HepG2 (cell line): ENCODE measurements at regions not wholly inside any gene's neighbourhood (a gene's known extent, or its start where the extent isn't known, plus 50 kb on each side); places are given as distances from the start of the nearest gene placed in this dataset.

Experiments used
- ATAC-seq: fragments of 200-7000 bp; cut with Tn5 transposase; 3 replicates; pipeline ENCODE4 v1.9.1; 2020; ENCODE audit warnings: mild to moderate bottlenecking, moderate library complexity
- BruUV-seq: library from RNA; stranded (reverse); fragments of 400-500 nt; replicated peaks from 2 replicates; lab custom pipeline; 2021; lab: Mats Ljungman, UMichigan
- CTCF ChIA-PET: fragments of 300-600 bp; formaldehyde crosslinking; extraction: SDS; loops from one replicate; lab custom pipeline; 2021; ENCODE audit warnings: low total read pairs, inconsistent platforms, low intra/inter-chr PET ratio; lab: Yijun Ruan, JAX
- POLR2A ChIA-PET: fragments of 350-600 bp; sonication (Branson Sonifier 250); formaldehyde crosslinking; loops from one replicate; lab custom pipeline; 2020; ENCODE audit warnings: antibody characterized with exemption, inconsistent platforms; lab: Yijun Ruan, JAX
- DNase-seq: peaks from one replicate; pipeline ENCODE4 v3.0.0-alpha.2; 2015; ENCODE audit warnings: low spot score
- FAIRE-seq: peaks from 3 replicates; lab custom pipeline; 2011; peaks lifted over from hg19 to GRCh38; lab: Jason Lieb, UNC
- H2AFZ ChIP-seq: one replicate; pipeline ENCODE4 v1.6.1; 2011; ENCODE audit warnings: low read length, inconsistent platforms
- H3K27ac ChIP-seq: fragments of 300-600 bp; 3 replicates; pipeline ENCODE4 v1.8.0; 2011; ENCODE audit warnings: mixed run types, mild to moderate bottlenecking, mixed read lengths, low read length, inconsistent platforms; ENCODE audit not compliant: insufficient read depth; ENCODE audit errors: extremely low read length
- H3K27me3 ChIP-seq, 2 experiments: fragments of 200-600 bp in 1 of 2; 2 replicates in 1 of 2; 3 replicates in 1 of 2; pipeline versions ENCODE4 v1.6.0 to v1.8.0; 2011; ENCODE audit warnings: low read length in 2 of 2, mild to moderate bottlenecking in 2 of 2, moderate library complexity in 2 of 2, inconsistent platforms in 1 of 2; ENCODE audit not compliant: insufficient read depth in 2 of 2, control insufficient read depth in 1 of 2
- H3K36me3 ChIP-seq, 2 experiments: fragments of 200-600 bp in 1 of 2; replicated peaks in 1 of 2; 2 replicates in 1 of 2; 3 replicates in 1 of 2; pipeline versions ENCODE4 v1.5.1 to v1.8.0; 2011; ENCODE audit warnings: low read length in 2 of 2, inconsistent platforms in 1 of 2; ENCODE audit not compliant: insufficient read depth in 2 of 2, control insufficient read depth in 1 of 2
- H3K4me1 ChIP-seq: 2 replicates; pipeline ENCODE4 v1.5.1; 2012; ENCODE audit warnings: low read length, inconsistent platforms; ENCODE audit not compliant: insufficient read depth
- H3K4me2 ChIP-seq: 2 replicates; pipeline ENCODE4 v1.6.0; 2011; ENCODE audit warnings: low read depth, low read length, inconsistent platforms
- H3K4me3 ChIP-seq, 3 experiments: fragments of 200-600 bp in 1 of 3; sonication (generic), shearing (Covaris generic) in 1 of 3; replicated peaks in 1 of 3; 2 replicates each; pipeline ENCODE4 v1.5.1; 2011 to 2016; ENCODE audit warnings: low read length in 3 of 3, inconsistent platforms in 2 of 3, low read depth in 2 of 3, mild to moderate bottlenecking in 2 of 3, control low read depth in 1 of 3, mixed read lengths in 1 of 3; ENCODE audit not compliant: insufficient read depth in 1 of 3
- H3K79me2 ChIP-seq: one replicate; pipeline ENCODE4 v1.6.1; 2011; ENCODE audit warnings: low read length, inconsistent platforms; ENCODE audit not compliant: insufficient read depth
- H3K9ac ChIP-seq: 2 replicates; pipeline ENCODE4 v1.6.0; 2011; ENCODE audit warnings: mild to moderate bottlenecking, low read depth, low read length, inconsistent platforms; ENCODE audit not compliant: insufficient read depth
- H3K9me3 ChIP-seq: 2 replicates; pipeline ENCODE4 v1.5.1; 2012; ENCODE audit warnings: mild to moderate bottlenecking, low read length
- H4K20me1 ChIP-seq: 2 replicates; pipeline ENCODE4 v1.6.0; 2011; ENCODE audit warnings: inconsistent platforms, mild to moderate bottlenecking, low read length, moderate library complexity; ENCODE audit not compliant: insufficient read depth
- HHEX ChIP-seq: IDR thresholded peaks from 2 replicates; pipeline ENCODE4 v1.6.1; 2016; ENCODE audit warnings: control low read depth
- KIAA2018 ChIP-seq: sonication (generic); formaldehyde crosslinking; IDR thresholded peaks from 2 replicates; pipeline ENCODE4 v1.5.0; 2020; ENCODE audit warnings: mild to moderate bottlenecking, missing genetic modification reagents, borderline replicate concordance
- NR1H2 ChIP-seq: sonication (generic); formaldehyde crosslinking; IDR thresholded peaks from 2 replicates; pipeline ENCODE4 v1.8.1; 2022; ENCODE audit warnings: low read depth, missing genetic modification reagents, borderline replicate concordance
- ZFP82 ChIP-seq: sonication (generic); formaldehyde crosslinking; IDR thresholded peaks from 2 replicates; pipeline ENCODE4 v1.5.1; 2020; ENCODE audit warnings: mild to moderate bottlenecking, missing genetic modification reagents, borderline replicate concordance
- ZFY ChIP-seq: sonication (generic); formaldehyde crosslinking; IDR thresholded peaks from 2 replicates; pipeline ENCODE4 v1.4.0; 2020; ENCODE audit warnings: missing genetic modification reagents
- ZNF569 ChIP-seq: sonication (generic); formaldehyde crosslinking; IDR thresholded peaks from 2 replicates; pipeline ENCODE4 v1.5.0; 2020; ENCODE audit warnings: mild to moderate bottlenecking, missing genetic modification reagents, moderate library complexity, borderline replicate concordance
- ZNF709 ChIP-seq: sonication (generic); formaldehyde crosslinking; IDR thresholded peaks from 2 replicates; pipeline ENCODE4 v1.5.0; 2020; ENCODE audit warnings: mild to moderate bottlenecking, missing genetic modification reagents
- WGBS: methylation state at CpG from one replicate; pipeline ENCODE4 v1.1.6; 2017; ENCODE audit warnings: low lambda C conversion rate; 5-methylcytosine and 5-hydroxymethylcytosine counted together
- in situ Hi-C: cut with HindIII; loops from 2 replicates; pipeline ENCODE4 v1.10.0; 2017; ENCODE audit warnings: low pct_unique_long_range_greater_than_20kb; ENCODE audit not compliant: extremely low pct_ligation_motif_present
- intact Hi-C: fragments of 100-400 bp; cut with micrococcal nuclease; formaldehyde crosslinking; loops from one replicate; pipeline ENCODE4 v1.10.0; 2022; ENCODE audit not compliant: unreplicated experiment
- TF ChIP-seq, protein P1 (sequence below): sonication (generic); formaldehyde crosslinking; IDR thresholded peaks from 2 replicates; pipeline ENCODE4 v1.4.0; 2020; ENCODE audit warnings: missing genetic modification reagents

- no peaks in the 10 kb centered on the region for H3K36me3 ChIP-seq
- no peak overlapping the region for H2AFZ ChIP-seq
- FAIRE-seq (no peak), DNase-seq (no peak), ATAC-seq (no peak)
- no peaks in the 10 kb centered on the region for H3K9me3 ChIP-seq
- CTCF ChIA-PET, result no interaction called here
- TF ChIP-seq ZNF709 (CRISPR knock-in tag) (no peak), HHEX (CRISPR knock-in tag) (no peak), KIAA2018 (CRISPR knock-in tag) (no peak), ZFY (CRISPR knock-in tag) (no peak), NR1H2 (CRISPR knock-in tag) (no peak), ZFP82 (CRISPR knock-in tag) (no peak), ZNF569 (CRISPR knock-in tag) (no peak)
- TF ChIP-seq, protein P1, sequence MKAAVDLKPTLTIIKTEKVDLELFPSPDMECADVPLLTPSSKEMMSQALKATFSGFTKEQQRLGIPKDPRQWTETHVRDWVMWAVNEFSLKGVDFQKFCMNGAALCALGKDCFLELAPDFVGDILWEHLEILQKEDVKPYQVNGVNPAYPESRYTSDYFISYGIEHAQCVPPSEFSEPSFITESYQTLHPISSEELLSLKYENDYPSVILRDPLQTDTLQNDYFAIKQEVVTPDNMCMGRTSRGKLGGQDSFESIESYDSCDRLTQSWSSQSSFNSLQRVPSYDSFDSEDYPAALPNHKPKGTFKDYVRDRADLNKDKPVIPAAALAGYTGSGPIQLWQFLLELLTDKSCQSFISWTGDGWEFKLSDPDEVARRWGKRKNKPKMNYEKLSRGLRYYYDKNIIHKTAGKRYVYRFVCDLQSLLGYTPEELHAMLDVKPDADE, result no peak
- WGBS, result 27% methylated on average over 13 of the region's 13 CpGs
- no peak overlapping the region for H3K4me3 ChIP-seq
- POLR2A ChIA-PET, result no interaction called here
- no peaks in the 10 kb centered on the region for H3K79me2 ChIP-seq
- no peaks in the 10 kb centered on the region for H3K4me1 ChIP-seq
- H3K4me2 ChIP-seq, result no peak overlapping the region
- BruUV-seq, result no TSS peak
- H3K9ac ChIP-seq, result no peak overlapping the region
- H4K20me1 ChIP-seq, result no peaks in the 10 kb centered on the region
- H3K27ac ChIP-seq, result no peak overlapping the region
- intact Hi-C loops (no loop called here), in situ Hi-C loops (no loop called here)
- H3K27me3 ChIP-seq, result no peaks in the 10 kb centered on the region; a peak in 1 of 5 replicates
Observed at GRCh38 chr13:80399340-80400163, 58.6 kb upstream of the SPRY2 start.
